Endothelial cell of umbilical vein (primary cell): ENCODE measurements at regions not wholly inside any gene's neighbourhood (a gene's known extent, or its start where the extent isn't known, plus 50 kb on each side); places are given as distances from the start of the nearest gene placed in this dataset.

Experiments used
- BruUV-seq: library from RNA; stranded (reverse); fragments of 400-500 nt; replicated peaks from 2 replicates; lab custom pipeline; 2021; lab: Mats Ljungman, UMichigan
- CTCF ChIA-PET: fragments of 300-600, 350-600 bp; sonication (Branson Sonifier 250); formaldehyde crosslinking; loops from one replicate; lab custom pipeline; 2021; ENCODE audit warnings: antibody characterized with exemption, inconsistent platforms; lab: Charles Lee
- POLR2A ChIA-PET: fragments of 300-600, 350-600 bp; sonication (Branson Sonifier 250); formaldehyde crosslinking; loops from one replicate; lab custom pipeline; 2021; ENCODE audit warnings: antibody characterized with exemption, inconsistent platforms; lab: Charles Lee
- DNase-seq: peaks from one replicate; pipeline ENCODE4 v3.0.0-alpha.2; 2011; ENCODE audit warnings: low read depth, low spot score
- FAIRE-seq: peaks from 2 replicates; lab custom pipeline; 2011; peaks lifted over from hg19 to GRCh38; lab: Jason Lieb, UNC
- H2AFZ ChIP-seq: 2 replicates; pipeline ENCODE4 v1.6.0; 2012; ENCODE audit warnings: low read depth, low read length, control low read depth, inconsistent platforms
- H3K27ac ChIP-seq: 2 replicates; pipeline ENCODE4 v1.5.1; 2011; ENCODE audit warnings: low read depth, mild to moderate bottlenecking, control low read depth, low read length, moderate library complexity; ENCODE audit not compliant: insufficient read depth
- H3K27me3 ChIP-seq, 2 experiments: 2 replicates each; pipeline versions ENCODE4 v1.6.0 to v1.6.1; 2011; ENCODE audit warnings: low read length in 2 of 2, mixed read lengths in 1 of 2; ENCODE audit not compliant: control insufficient read depth in 2 of 2, insufficient read depth in 2 of 2
- H3K36me3 ChIP-seq, 2 experiments: 2 replicates in 1 of 2; 3 replicates in 1 of 2; pipeline ENCODE4 v1.5.1; 2011; ENCODE audit warnings: low read length in 2 of 2, mild to moderate bottlenecking in 1 of 2, moderate library complexity in 1 of 2; ENCODE audit not compliant: control insufficient read depth in 2 of 2, insufficient read depth in 2 of 2; ENCODE audit errors: extremely low read depth in 1 of 2
- H3K4me1 ChIP-seq: 3 replicates; pipeline ENCODE4 v1.5.1; 2011; ENCODE audit warnings: mild to moderate bottlenecking, low read length; ENCODE audit not compliant: control insufficient read depth, insufficient read depth; ENCODE audit errors: extremely low read depth
- H3K4me2 ChIP-seq: 2 replicates; pipeline ENCODE4 v1.6.1; 2011; ENCODE audit warnings: low read length, control low read depth, mixed read lengths; ENCODE audit not compliant: insufficient read depth
- H3K4me3 ChIP-seq, 3 experiments: fragments of 200-600 bp in 1 of 3; sonication (generic), shearing (Covaris generic) in 1 of 3; replicated peaks in 1 of 3; 2 replicates each; pipeline ENCODE4 v1.5.1; 2011 to 2016; ENCODE audit warnings: control low read depth in 3 of 3, low read length in 3 of 3, mild to moderate bottlenecking in 2 of 3, inconsistent platforms in 1 of 3, low read depth in 1 of 3, moderate library complexity in 1 of 3; ENCODE audit not compliant: insufficient read depth in 1 of 3
- H3K79me2 ChIP-seq: 2 replicates; pipeline ENCODE4 v1.6.0; 2012; ENCODE audit warnings: low read length, inconsistent platforms; ENCODE audit not compliant: control insufficient read depth, insufficient read depth
- H3K9ac ChIP-seq: replicated peaks from 2 replicates; pipeline ENCODE3; 2011; ENCODE audit warnings: low read length, control low read depth; ENCODE audit not compliant: insufficient read depth; ENCODE audit errors: extremely low read depth
- H3K9me1 ChIP-seq: replicated peaks from 3 replicates; pipeline ENCODE4 v1.6.0; 2011; ENCODE audit warnings: mild to moderate bottlenecking, low read length; ENCODE audit not compliant: control insufficient read depth, insufficient read depth; ENCODE audit errors: extremely low read depth
- H3K9me3 ChIP-seq: replicated peaks from 2 replicates; pipeline ENCODE4 v1.5.1; 2012; ENCODE audit warnings: low read length, inconsistent platforms; ENCODE audit not compliant: control insufficient read depth, insufficient read depth
- H4K20me1 ChIP-seq: replicated peaks from 2 replicates; pipeline ENCODE3; 2011; ENCODE audit warnings: mild to moderate bottlenecking, low read length; ENCODE audit not compliant: control insufficient read depth, insufficient read depth; ENCODE audit errors: extremely low read depth
- CTCF ChIP-seq, 2 donors: IDR thresholded peaks; 1 replicate in 1 of 2; 2 replicates in 1 of 2; pipeline ENCODE4 v1.5.1; 2011; ENCODE audit warnings: low read length in 2 of 2, mild to moderate bottlenecking in 2 of 2, moderate library complexity in 2 of 2, control low read depth in 1 of 2, inconsistent platforms in 1 of 2, low read depth in 1 of 2; ENCODE audit not compliant: insufficient read depth in 1 of 2; ENCODE audit errors: extremely low read depth in 1 of 2
- EZH2 ChIP-seq: IDR thresholded peaks from 2 replicates; pipeline ENCODE4 v1.6.1; 2012; ENCODE audit warnings: borderline replicate concordance, low read depth, mild to moderate bottlenecking, moderate library complexity, low read length, inconsistent platforms; ENCODE audit not compliant: severe bottlenecking
- FOS ChIP-seq: IDR thresholded peaks from 2 replicates; pipeline ENCODE4 v1.6.1; 2011; ENCODE audit warnings: mild to moderate bottlenecking, low read length, moderate library complexity, borderline replicate concordance; ENCODE audit not compliant: insufficient read depth
- GATA2 ChIP-seq: IDR thresholded peaks from 2 replicates; pipeline ENCODE4 v1.7.0; 2011; ENCODE audit warnings: low read depth, mild to moderate bottlenecking, moderate library complexity, mixed read lengths, low read length; ENCODE audit not compliant: insufficient read length, insufficient read depth
- JUN ChIP-seq: IDR thresholded peaks from 2 replicates; pipeline ENCODE4 v1.6.1; 2011; ENCODE audit warnings: borderline replicate concordance, low read depth; ENCODE audit not compliant: insufficient read length, insufficient read depth
- MAX ChIP-seq: IDR thresholded peaks from 2 replicates; pipeline ENCODE4 v1.6.1; 2011; ENCODE audit not compliant: insufficient read depth, insufficient read length
- MYC ChIP-seq: IDR thresholded peaks from one replicate; pipeline ENCODE4 v1.6.1; 2011; ENCODE audit warnings: mild to moderate bottlenecking, low read depth, low read length
- POLR2A ChIP-seq: IDR thresholded peaks from 2 replicates; pipeline ENCODE4 v1.6.1; 2012; ENCODE audit warnings: low read depth, mild to moderate bottlenecking, control low read depth, low read length
- POLR2AphosphoS5 ChIP-seq: IDR thresholded peaks from 2 replicates; pipeline ENCODE4 v1.6.1; 2012; ENCODE audit warnings: low read depth, mild to moderate bottlenecking, control low read depth, low read length, moderate library complexity; ENCODE audit not compliant: insufficient read depth
- dilution Hi-C: fragments of 300-500 bp; cut with MboI; formaldehyde crosslinking; loops from one replicate; pipeline ENCODE4 v1.15.0; 2019; ENCODE audit warnings: low sequenced_read_pairs; ENCODE audit not compliant: extremely low pct_ligation_motif_present
- intact Hi-C: fragments of 100-400 bp; cut with micrococcal nuclease; formaldehyde crosslinking; loops from one replicate; pipeline ENCODE4 v1.10.0; 2022

GRCh38 chr6:37748118-37748517 lies 50.4 kb upstream of the MDGA1 start:
- POLR2A ChIA-PET: no interaction called here
- DNase-seq: no peak
- Histone ChIP-seq H3K4me1 (no peaks in the 10 kb centered on the region), H3K27me3 (peaks cover 6 to 10% of the 10 kb centered on the region in 2 experiments), H3K4me2 (no peak overlapping the region), H3K36me3 (no peaks in the 10 kb centered on the region), H4K20me1 (no peaks in the 10 kb centered on the region), H3K79me2 (no peaks in the 10 kb centered on the region), H3K9ac (no peak overlapping the region), H3K9me3 (no peaks in the 10 kb centered on the region), H3K9me1 (no peaks in the 10 kb centered on the region), H2AFZ (no peak overlapping the region), H3K4me3 (no peak overlapping the region), H3K27ac (no peak overlapping the region)
- intact Hi-C loops: no loop called here
- CTCF ChIA-PET: no interaction called here
- dilution Hi-C loops: no loop called here
- BruUV-seq: no TSS peak
- TF ChIP-seq GATA2 (no peak), JUN (no peak), MAX (no peak), POLR2AphosphoS5 (no peak), EZH2 (no peak), FOS (no peak), CTCF (IDR thresholded peaks at IDR 0.05; ENCODE audit: extremely low read depth in 1 of 2, insufficient read depth in 1 of 2, low read depth in 1 of 2, low read length in 2 of 2) (no peak), POLR2A (no peak), MYC (no peak)
- no peak for FAIRE-seq
